ENCODE measurements at regions not wholly inside any gene's neighbourhood (a gene's known extent, or its start where the extent isn't known, plus 50 kb on each side); places are given as distances from the start of the nearest gene placed in this dataset.

DNA sequence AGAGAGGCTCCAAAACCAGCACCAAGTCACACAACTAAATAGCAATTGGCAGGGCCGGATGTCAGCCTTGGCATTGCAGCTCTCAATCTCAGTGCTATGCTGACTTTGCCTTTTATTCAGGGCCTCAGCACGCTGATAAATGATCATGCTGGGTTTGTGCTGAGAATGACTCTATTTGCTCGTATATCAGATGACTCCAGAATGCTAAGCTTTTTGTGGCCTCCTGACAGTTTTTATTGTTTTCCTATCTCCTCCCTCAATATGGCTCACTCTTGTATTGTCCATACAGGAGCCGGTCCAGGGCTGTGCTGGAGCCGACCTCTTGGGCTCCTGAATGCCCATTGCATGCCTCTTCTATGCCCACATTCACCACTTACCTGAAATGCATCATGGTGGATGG is 211.0 kb downstream of the EFNB2 start:
- FAIRE-seq: no peak
- no peak for DNase-seq (ENCODE audit: insufficient read length)
- TF ChIP-seq POLR2A (IDR thresholded peaks at IDR 0.05; ENCODE audit: low read depth, low read length) (no peak), TAF1 (IDR thresholded peaks at IDR 0.05; ENCODE audit: borderline replicate concordance, low read depth, low read length) (no peak), POLR2AphosphoS5 (IDR thresholded peaks at IDR 0.05; ENCODE audit: low read depth, low read length) (no peak)

DNA sequence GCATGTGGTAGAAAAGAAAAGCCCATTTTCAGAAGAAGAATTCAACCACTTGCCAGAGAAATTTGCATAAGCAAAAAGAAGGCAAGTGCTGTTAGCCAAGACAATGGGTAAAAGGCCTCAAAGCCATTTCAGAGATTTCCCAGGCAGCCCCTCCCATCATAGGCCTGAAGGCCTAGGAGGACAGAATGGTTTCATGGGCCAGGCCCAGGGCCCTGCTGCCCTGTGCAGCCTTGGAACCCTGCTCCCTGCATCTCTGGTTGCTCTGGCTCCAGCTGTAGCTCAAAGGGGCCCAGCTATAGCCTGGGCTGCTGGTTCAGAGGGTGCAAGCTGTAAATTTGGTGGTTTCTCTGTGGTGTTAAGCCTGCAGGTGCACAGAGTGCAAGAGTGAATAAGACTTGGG is 212.8 kb downstream of the EFNB2 start:
- FAIRE-seq (no peak), DNase-seq (ENCODE audit: insufficient read length) (no peak)
- TF ChIP-seq TAF1 (IDR thresholded peaks at IDR 0.05; ENCODE audit: borderline replicate concordance, low read depth, low read length) (no peak), POLR2A (IDR thresholded peaks at IDR 0.05; ENCODE audit: low read depth, low read length) (no peak), POLR2AphosphoS5 (IDR thresholded peaks at IDR 0.05; ENCODE audit: low read depth, low read length) (no peak)

- FAIRE-seq: no peak
- no peak for TF ChIP-seq POLR2AphosphoS5 (IDR thresholded peaks at IDR 0.05; ENCODE audit: low read depth, low read length)
- TF ChIP-seq POLR2A (IDR thresholded peaks at IDR 0.05; ENCODE audit: low read depth, low read length): no peak
- no peak for TF ChIP-seq TAF1 (IDR thresholded peaks at IDR 0.05; ENCODE audit: borderline replicate concordance, low read depth, low read length)
- DNase-seq (ENCODE audit: insufficient read length): no peak
Observed at GRCh38 chr13:106318941-106319411, 216.5 kb downstream of the EFNB2 start.

GRCh38 chr13:106314417-106314816 is 221.0 kb downstream of the EFNB2 start:
- FAIRE-seq (no peak), DNase-seq (ENCODE audit: insufficient read length) (no peak)
- TF ChIP-seq POLR2AphosphoS5 (IDR thresholded peaks at IDR 0.05; ENCODE audit: low read depth, low read length): no peak
- TF ChIP-seq TAF1 (IDR thresholded peaks at IDR 0.05; ENCODE audit: borderline replicate concordance, low read depth, low read length): no peak
- no peak for TF ChIP-seq POLR2A (IDR thresholded peaks at IDR 0.05; ENCODE audit: low read depth, low read length)

GRCh38 chr13:106311004-106311403 is 224.5 kb downstream of the EFNB2 start:
- DNase-seq (ENCODE audit: insufficient read length) (no peak), FAIRE-seq (no peak)
- no peak for TF ChIP-seq POLR2AphosphoS5 (IDR thresholded peaks at IDR 0.05; ENCODE audit: low read depth, low read length)
- no peak for TF ChIP-seq POLR2A (IDR thresholded peaks at IDR 0.05; ENCODE audit: low read depth, low read length)
- no peak for TF ChIP-seq TAF1 (IDR thresholded peaks at IDR 0.05; ENCODE audit: borderline replicate concordance, low read depth, low read length)

- TF ChIP-seq POLR2AphosphoS5 (IDR thresholded peaks at IDR 0.05; ENCODE audit: low read depth, low read length): no peak
- no peak for TF ChIP-seq POLR2A (IDR thresholded peaks at IDR 0.05; ENCODE audit: low read depth, low read length)
- no peak for TF ChIP-seq TAF1 (IDR thresholded peaks at IDR 0.05; ENCODE audit: borderline replicate concordance, low read depth, low read length)
- FAIRE-seq (no peak), DNase-seq (ENCODE audit: insufficient read length) (no peak)
Observed at GRCh38 chr13:106310291-106310865, 225.1 kb downstream of the EFNB2 start.

DNA sequence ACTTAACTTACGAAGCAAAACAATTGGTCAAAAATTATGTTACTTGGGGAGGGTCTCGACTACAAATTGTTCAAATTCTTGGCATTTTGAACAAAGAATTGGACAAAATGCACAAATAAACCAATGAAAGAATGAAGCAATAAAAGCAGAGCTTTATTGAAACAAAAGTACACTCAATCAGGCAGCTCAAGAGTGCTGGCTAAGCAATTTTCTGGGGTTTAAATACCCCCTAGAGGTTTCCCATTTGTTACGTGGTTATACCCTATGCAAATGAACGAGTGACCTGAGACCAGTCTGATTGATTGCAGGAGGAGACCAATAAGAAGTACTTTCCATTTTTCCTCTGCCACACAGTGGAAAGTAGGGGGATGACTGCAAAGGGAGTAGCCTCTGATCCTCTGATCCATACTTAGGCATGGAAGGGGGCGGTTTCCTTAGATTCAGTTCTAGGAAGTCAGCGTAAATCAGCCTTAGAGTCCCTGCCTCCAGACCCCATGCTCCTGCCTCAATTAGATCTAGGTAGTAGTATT is 228.6 kb downstream of the EFNB2 start:
- DNase-seq (ENCODE audit: insufficient read length) (no peak), FAIRE-seq (no peak)
- TF ChIP-seq TAF1 (IDR thresholded peaks at IDR 0.05; ENCODE audit: borderline replicate concordance, low read depth, low read length) (no peak), POLR2A (IDR thresholded peaks at IDR 0.05; ENCODE audit: low read depth, low read length) (no peak), POLR2AphosphoS5 (IDR thresholded peaks at IDR 0.05; ENCODE audit: low read depth, low read length) (no peak)

GRCh38 chr13:106302843-106303242 is 232.6 kb downstream of the EFNB2 start:
- FAIRE-seq: no peak
- TF ChIP-seq POLR2A (IDR thresholded peaks at IDR 0.05; ENCODE audit: low read depth, low read length) (no peak), POLR2AphosphoS5 (IDR thresholded peaks at IDR 0.05; ENCODE audit: low read depth, low read length) (no peak), TAF1 (IDR thresholded peaks at IDR 0.05; ENCODE audit: borderline replicate concordance, low read depth, low read length) (no peak)

DNA sequence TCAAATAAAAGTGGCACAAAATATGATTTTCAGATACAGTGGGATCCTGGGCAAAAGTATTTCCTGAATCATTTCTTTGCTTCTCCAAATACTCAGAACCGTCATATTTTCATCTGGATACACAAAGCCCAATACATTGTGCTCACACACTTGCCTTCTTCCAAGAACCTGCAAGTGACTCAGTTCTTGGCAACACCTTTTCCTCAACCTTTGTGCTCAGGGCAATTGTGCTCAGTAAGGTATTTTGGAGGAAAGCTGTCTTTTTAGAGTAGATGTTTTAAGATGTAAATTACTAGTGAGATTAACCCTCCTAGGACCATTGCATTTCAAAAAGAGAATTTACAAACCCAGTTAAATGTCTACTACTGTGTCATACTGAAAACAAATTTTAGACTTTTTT is 233.5 kb downstream of the EFNB2 start:
- no peak for FAIRE-seq
- TF ChIP-seq POLR2A (IDR thresholded peaks at IDR 0.05; ENCODE audit: low read depth, low read length) (no peak), POLR2AphosphoS5 (IDR thresholded peaks at IDR 0.05; ENCODE audit: low read depth, low read length) (no peak), TAF1 (IDR thresholded peaks at IDR 0.05; ENCODE audit: borderline replicate concordance, low read depth, low read length) (no peak)
- no peak for DNase-seq (ENCODE audit: insufficient read length)

More at GRCh38 chr13:106302843-106303242, 232.6 kb downstream of the EFNB2 start:
- no peak for DNase-seq (ENCODE audit: insufficient read length)

DNA sequence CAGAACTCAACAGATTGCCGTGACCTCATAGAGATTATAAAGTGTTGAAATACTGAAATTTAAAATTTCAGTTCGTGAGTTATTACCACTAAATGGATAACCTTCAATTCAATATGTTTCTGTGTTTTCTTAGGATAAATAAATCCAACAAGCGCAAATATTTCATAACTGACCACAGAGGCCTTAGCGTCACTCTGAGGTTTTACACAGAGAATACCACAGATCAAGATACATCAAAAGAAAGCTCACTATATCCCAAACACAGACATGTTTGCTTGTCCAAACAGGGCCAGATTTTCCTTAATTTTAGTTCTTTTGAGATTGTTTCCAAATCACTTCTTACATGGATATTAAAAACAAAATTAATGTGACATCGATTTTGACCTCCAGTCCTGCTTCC is 235.8 kb downstream of the EFNB2 start:
- DNase-seq (ENCODE audit: insufficient read length): no peak
- no peak for TF ChIP-seq POLR2AphosphoS5 (IDR thresholded peaks at IDR 0.05; ENCODE audit: low read depth, low read length)
- no peak for TF ChIP-seq POLR2A (IDR thresholded peaks at IDR 0.05; ENCODE audit: low read depth, low read length)
- no peak for TF ChIP-seq TAF1 (IDR thresholded peaks at IDR 0.05; ENCODE audit: borderline replicate concordance, low read depth, low read length)
- no peak for FAIRE-seq

DNA sequence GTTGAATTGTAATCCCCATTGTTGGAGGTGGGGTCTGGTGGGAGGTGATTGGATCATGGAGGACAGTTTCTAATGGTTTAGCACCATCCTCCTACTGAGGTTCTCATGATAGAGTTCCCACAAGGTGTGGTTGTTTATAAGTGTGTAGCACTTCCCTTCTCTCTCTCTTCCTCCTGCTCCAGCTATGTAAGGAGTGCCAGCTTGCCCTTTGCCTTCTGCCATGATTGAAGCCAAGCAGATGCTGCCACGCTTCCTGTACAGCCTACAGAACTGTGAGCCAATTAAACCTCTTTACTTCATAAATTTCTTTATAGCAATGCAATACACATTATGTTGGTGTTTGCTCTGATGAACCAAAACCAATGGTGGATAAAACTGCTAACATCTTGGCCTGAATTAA is 238.2 kb downstream of the EFNB2 start:
- DNase-seq (ENCODE audit: insufficient read length) (no peak), FAIRE-seq (no peak)
- TF ChIP-seq POLR2A (IDR thresholded peaks at IDR 0.05; ENCODE audit: low read depth, low read length) (no peak), POLR2AphosphoS5 (IDR thresholded peaks at IDR 0.05; ENCODE audit: low read depth, low read length) (no peak), TAF1 (IDR thresholded peaks at IDR 0.05; ENCODE audit: borderline replicate concordance, low read depth, low read length) (no peak)

- DNase-seq (ENCODE audit: insufficient read length) (no peak), FAIRE-seq (no peak)
- TF ChIP-seq POLR2AphosphoS5 (IDR thresholded peaks at IDR 0.05; ENCODE audit: low read depth, low read length) (no peak), TAF1 (IDR thresholded peaks at IDR 0.05; ENCODE audit: borderline replicate concordance, low read depth, low read length) (no peak), POLR2A (IDR thresholded peaks at IDR 0.05; ENCODE audit: low read depth, low read length) (no peak)
Observed at GRCh38 chr13:106296723-106297122, 238.7 kb downstream of the EFNB2 start.

Measured in GM12892 (cell line).